Neuronal stem cell (in vitro differentiated cells): ENCODE measurements at regions not wholly inside any gene's neighbourhood (a gene's known extent, or its start where the extent isn't known, plus 50 kb on each side); places are given as distances from the start of the nearest gene placed in this dataset.

Experiments
- DNase-seq: peaks from one replicate; pipeline ENCODE4 v3.0.0-alpha.2; 2013; ENCODE audit warnings: low spot score
- H2AFZ ChIP-seq: one replicate; pipeline ENCODE4 v1.6.1; 2013; ENCODE audit warnings: mild to moderate bottlenecking, low read length, inconsistent platforms
- H2AK5ac ChIP-seq: 2 replicates; pipeline ENCODE4 v1.6.1; 2013; ENCODE audit warnings: low read depth, mild to moderate bottlenecking, inconsistent platforms, low read length, moderate library complexity, mixed read lengths
- H2BK120ac ChIP-seq: 2 replicates; pipeline ENCODE4 v1.6.1; 2013; ENCODE audit warnings: low read depth, mild to moderate bottlenecking, inconsistent platforms, low read length, moderate library complexity, mixed read lengths
- H2BK12ac ChIP-seq: one replicate; pipeline ENCODE4 v1.6.1; 2013; ENCODE audit warnings: low read length, inconsistent platforms
- H2BK15ac ChIP-seq: 2 replicates; pipeline ENCODE4 v1.6.1; 2013; ENCODE audit warnings: mild to moderate bottlenecking, low read length, inconsistent platforms, mixed read lengths
- H2BK5ac ChIP-seq: one replicate; pipeline ENCODE4 v1.6.1; 2013; ENCODE audit warnings: inconsistent platforms, mild to moderate bottlenecking, low read length, moderate library complexity
- H3K14ac ChIP-seq: one replicate; pipeline ENCODE4 v1.6.1; 2013; ENCODE audit warnings: low read length, inconsistent platforms
- H3K18ac ChIP-seq: 2 replicates; pipeline ENCODE4 v1.6.1; 2013; ENCODE audit warnings: low read length, inconsistent platforms
- H3K23ac ChIP-seq: 2 replicates; pipeline ENCODE4 v1.6.1; 2013; ENCODE audit warnings: low read depth, mild to moderate bottlenecking, mixed read lengths, low read length, inconsistent platforms; ENCODE audit not compliant: poor library complexity
- H3K27ac ChIP-seq: replicated peaks from 3 replicates; pipeline ENCODE4 v1.5.1; 2013; ENCODE audit warnings: low read length, inconsistent platforms
- H3K27me3 ChIP-seq, 3 experiments: 2 replicates each; pipeline ENCODE4 v1.6.1; 2013; ENCODE audit warnings: low read length in 3 of 3, mild to moderate bottlenecking in 2 of 3, inconsistent platforms in 1 of 3, low read depth in 1 of 3, mixed read lengths in 1 of 3, moderate library complexity in 1 of 3; ENCODE audit not compliant: control insufficient read depth in 3 of 3, insufficient read depth in 3 of 3
- H3K36me3 ChIP-seq, 2 donors: replicated peaks in 1 of 2; 2 replicates each; pipeline ENCODE4 v1.6.1; 2013; ENCODE audit warnings: low read length in 2 of 2; ENCODE audit not compliant: control insufficient read depth in 2 of 2, insufficient read depth in 2 of 2
- H3K4ac ChIP-seq: 2 replicates; pipeline ENCODE4 v1.6.1; 2013; ENCODE audit warnings: inconsistent platforms, mild to moderate bottlenecking, low read length, moderate library complexity
- H3K4me1 ChIP-seq, 2 donors: 1 replicate in 1 of 2; 2 replicates in 1 of 2; pipeline ENCODE4 v1.6.1; 2013; ENCODE audit warnings: low read length in 2 of 2, low read depth in 1 of 2; ENCODE audit not compliant: control insufficient read depth in 2 of 2, insufficient read depth in 1 of 2
- H3K4me2 ChIP-seq: one replicate; pipeline ENCODE4 v1.6.1; 2013; ENCODE audit warnings: mild to moderate bottlenecking, low read length, inconsistent platforms; ENCODE audit not compliant: insufficient read depth, poor library complexity, severe bottlenecking
- H3K4me3 ChIP-seq, 2 donors: 2 replicates each; pipeline ENCODE4 v1.5.1; 2013; ENCODE audit warnings: low read length in 2 of 2, mild to moderate bottlenecking in 2 of 2, inconsistent platforms in 1 of 2, moderate library complexity in 1 of 2
- H3K79me1 ChIP-seq: one replicate; pipeline ENCODE4 v1.6.1; 2013; ENCODE audit warnings: low read depth, mild to moderate bottlenecking, inconsistent platforms, low read length, moderate library complexity
- H3K9ac ChIP-seq: one replicate; pipeline ENCODE4 v1.6.1; 2013; ENCODE audit warnings: mild to moderate bottlenecking, low read depth, low read length, inconsistent platforms; ENCODE audit not compliant: poor library complexity
- H3K9me3 ChIP-seq, 2 donors: replicated peaks in 1 of 2; 2 replicates each; pipeline versions ENCODE3 to v1.6.1; 2013; ENCODE audit warnings: low read length in 2 of 2, mild to moderate bottlenecking in 2 of 2, inconsistent platforms in 1 of 2, low read depth in 1 of 2, mixed read lengths in 1 of 2, moderate library complexity in 1 of 2; ENCODE audit not compliant: control insufficient read depth in 2 of 2, insufficient read depth in 1 of 2
- H4K8ac ChIP-seq: one replicate; pipeline ENCODE4 v1.6.1; 2013; ENCODE audit warnings: low read depth, mild to moderate bottlenecking, inconsistent platforms, low read length, moderate library complexity
- H4K91ac ChIP-seq: one replicate; pipeline ENCODE4 v1.6.1; 2013; ENCODE audit warnings: low read length, low read depth, mild to moderate bottlenecking, inconsistent platforms; ENCODE audit not compliant: poor library complexity
- WGBS, 2 donors: extraction: QIAGEN DNeasy Blood & Tissue Kit; methylation state at CpG; one replicate each; pipeline ENCODE4 v1.1.7; 2013; ENCODE audit warnings: missing lambda C conversion rate in 2 of 2, mixed read lengths in 1 of 2; ENCODE audit not compliant: insufficient read length in 2 of 2, insufficient replicate concordance in 1 of 2; ENCODE audit errors: extremely low coverage in 2 of 2; 5-methylcytosine and 5-hydroxymethylcytosine counted together

DNA sequence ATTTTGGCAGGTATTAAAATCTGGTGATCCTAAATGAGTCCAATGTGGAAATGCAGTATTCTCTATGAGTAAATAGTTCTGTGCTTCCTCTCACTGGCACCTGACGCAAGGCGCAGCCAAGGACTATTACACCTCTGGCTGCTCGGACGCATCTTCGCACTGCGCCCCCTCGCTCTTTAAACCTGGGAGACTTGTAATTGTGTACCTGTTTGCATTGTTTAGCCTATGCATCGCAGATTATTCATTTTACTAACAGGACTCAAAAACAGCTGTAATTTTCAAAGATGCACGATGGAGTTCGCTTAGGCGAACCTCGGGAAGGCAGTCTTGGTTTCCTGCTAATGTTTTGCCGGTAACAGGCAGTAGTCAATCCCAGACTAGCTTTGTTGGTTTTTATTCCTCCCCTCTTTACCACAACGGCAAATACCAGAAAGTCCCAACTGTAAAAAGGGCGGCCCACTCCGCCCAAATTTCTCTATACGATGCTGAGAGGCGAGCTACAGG, 113.2 kb downstream of the KCNRG start:
- Histone ChIP-seq H3K27me3 (peaks cover 26 to 80% (median 67%) of the 10 kb centered on the region in 3 experiments), H3K4me2 (no peak overlapping the region), H3K4me1 (peaks cover 19 to 25% of the 10 kb centered on the region in 2 donors), H3K27ac (no peak overlapping the region), H3K18ac (no peak overlapping the region), H4K91ac (no peak overlapping the region), H3K23ac (no peak overlapping the region), H3K4ac (no peak overlapping the region), H2BK15ac (no peak overlapping the region), H3K36me3 (no peaks in the 10 kb centered on the region), H2BK120ac (no peak overlapping the region), H3K4me3 (peak overlapping the region in 1 of 2 donors; percentile 24), H2AK5ac (no peak overlapping the region), H3K9me3 (peaks cover 0 to 15% of the 10 kb centered on the region in 2 donors), H2BK5ac (no peak overlapping the region), H3K9ac (no peak overlapping the region), H3K14ac (no peak overlapping the region), H2BK12ac (no peak overlapping the region), H2AFZ (peak overlapping the region; percentile 92), H4K8ac (no peak overlapping the region), H3K79me1 (no peaks in the 10 kb centered on the region)
- WGBS, 2 donors: no CpG with 5 or more reads among the region's 18 CpGs
- DNase-seq: peak; percentile 31

DNA sequence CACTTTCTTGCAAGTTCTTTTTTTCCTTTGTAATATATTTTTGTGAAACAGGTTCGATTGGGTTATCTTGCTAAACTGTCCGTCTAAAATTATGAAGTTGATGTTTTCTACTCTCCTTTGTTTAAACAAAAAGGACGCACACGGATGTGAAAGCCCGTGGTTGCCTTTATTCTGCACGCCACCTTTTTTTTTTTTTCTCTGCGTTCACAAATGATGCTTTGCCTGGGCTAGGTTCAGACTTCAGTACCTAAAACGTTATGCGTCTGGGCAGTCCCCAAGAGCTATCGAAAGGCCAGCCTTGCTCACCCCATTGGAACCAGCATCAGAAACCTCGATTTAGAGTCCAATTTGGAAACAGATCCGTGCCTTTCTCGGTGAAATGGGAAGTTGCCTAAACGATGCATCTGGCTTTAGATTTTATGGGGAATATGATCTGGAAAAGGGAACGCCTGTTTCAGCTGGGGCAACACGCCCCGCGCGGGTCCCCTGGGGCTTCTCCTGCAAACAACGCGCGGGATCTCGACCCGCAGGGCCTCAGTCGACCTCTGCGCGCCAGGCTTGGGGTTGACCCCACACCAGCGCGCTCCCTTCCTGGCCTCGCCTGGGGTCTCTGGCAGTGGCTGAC, 113.9 kb downstream of the KCNRG start:
- H2AFZ ChIP-seq: peak overlapping the region; percentile 95
- H2BK12ac ChIP-seq: no peak overlapping the region
- H3K27me3 ChIP-seq: peaks cover 29 to 83% (median 74%) of the 10 kb centered on the region in 3 experiments
- H3K18ac ChIP-seq: peak overlapping the region; percentile 84
- H3K9me3 ChIP-seq: peaks cover 0 to 23% of the 10 kb centered on the region in 2 donors
- no peak overlapping the region for H2AK5ac ChIP-seq
- no CpG with 5 or more reads among the region's 30 CpGs for WGBS, 2 donors
- DNase-seq: peak; percentile 33
- no peak overlapping the region for H3K4ac ChIP-seq
- no peak overlapping the region for H3K14ac ChIP-seq
- no peak overlapping the region for H3K27ac ChIP-seq
- no peaks in the 10 kb centered on the region for H3K79me1 ChIP-seq
- no peak overlapping the region for H3K9ac ChIP-seq
- H2BK5ac ChIP-seq: no peak overlapping the region
- H4K91ac ChIP-seq: no peak overlapping the region
- H2BK15ac ChIP-seq: no peak overlapping the region
- H4K8ac ChIP-seq: no peak overlapping the region
- H3K4me1 ChIP-seq: peaks cover 18 to 24% of the 10 kb centered on the region in 2 donors
- H3K4me3 ChIP-seq: peak overlapping the region; percentile 27 to 50
- no peaks in the 10 kb centered on the region for H3K36me3 ChIP-seq
- peak overlapping the region; percentile 73 for H3K4me2 ChIP-seq
- no peak overlapping the region for H3K23ac ChIP-seq
- H2BK120ac ChIP-seq: no peak overlapping the region

DNA sequence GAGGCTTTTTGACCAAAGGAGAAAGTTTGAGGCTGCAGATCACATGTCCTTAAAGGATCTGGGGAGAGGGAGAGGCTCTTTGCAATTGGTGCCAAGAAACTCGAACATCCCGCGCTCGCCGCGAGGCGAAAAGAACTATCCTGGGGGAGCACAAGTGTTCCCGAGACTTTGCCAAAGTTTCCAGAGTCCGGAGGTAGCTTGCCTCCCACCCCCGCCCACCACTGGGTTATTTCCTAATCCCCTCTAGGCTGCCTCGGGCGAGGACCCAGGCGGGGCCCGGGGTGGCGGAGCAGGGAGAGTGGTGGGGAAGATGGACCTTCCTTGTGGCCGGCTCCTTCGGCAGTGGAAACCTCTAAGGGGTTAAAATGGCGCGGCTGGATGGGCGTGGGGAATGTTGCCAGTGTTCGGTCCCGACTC, 114.5 kb downstream of the KCNRG start:
- Histone ChIP-seq H3K27ac (no peak overlapping the region), H3K14ac (no peak overlapping the region), H3K4me2 (peak overlapping the region; percentile 73), H3K79me1 (no peaks in the 10 kb centered on the region), H3K4ac (no peak overlapping the region), H3K4me3 (peak overlapping the region; percentile 27 to 50), H4K8ac (no peak overlapping the region), H3K36me3 (no peaks in the 10 kb centered on the region), H2BK5ac (no peak overlapping the region), H3K4me1 (peaks cover 18 to 24% of the 10 kb centered on the region in 2 donors), H3K9ac (no peak overlapping the region), H3K27me3 (peaks cover 29 to 87% (median 77%) of the 10 kb centered on the region in 3 experiments), H2AFZ (peak overlapping the region; percentile 95), H4K91ac (no peak overlapping the region), H2BK15ac (no peak overlapping the region), H2AK5ac (no peak overlapping the region), H2BK120ac (no peak overlapping the region), H3K18ac (peak overlapping the region; percentile 84), H3K9me3 (peaks cover 0 to 28% of the 10 kb centered on the region in 2 donors), H2BK12ac (no peak overlapping the region), H3K23ac (no peak overlapping the region)
- DNase-seq: peak; percentile 57
- no CpG with 5 or more reads among the region's 22 CpGs for WGBS, 2 donors

DNA sequence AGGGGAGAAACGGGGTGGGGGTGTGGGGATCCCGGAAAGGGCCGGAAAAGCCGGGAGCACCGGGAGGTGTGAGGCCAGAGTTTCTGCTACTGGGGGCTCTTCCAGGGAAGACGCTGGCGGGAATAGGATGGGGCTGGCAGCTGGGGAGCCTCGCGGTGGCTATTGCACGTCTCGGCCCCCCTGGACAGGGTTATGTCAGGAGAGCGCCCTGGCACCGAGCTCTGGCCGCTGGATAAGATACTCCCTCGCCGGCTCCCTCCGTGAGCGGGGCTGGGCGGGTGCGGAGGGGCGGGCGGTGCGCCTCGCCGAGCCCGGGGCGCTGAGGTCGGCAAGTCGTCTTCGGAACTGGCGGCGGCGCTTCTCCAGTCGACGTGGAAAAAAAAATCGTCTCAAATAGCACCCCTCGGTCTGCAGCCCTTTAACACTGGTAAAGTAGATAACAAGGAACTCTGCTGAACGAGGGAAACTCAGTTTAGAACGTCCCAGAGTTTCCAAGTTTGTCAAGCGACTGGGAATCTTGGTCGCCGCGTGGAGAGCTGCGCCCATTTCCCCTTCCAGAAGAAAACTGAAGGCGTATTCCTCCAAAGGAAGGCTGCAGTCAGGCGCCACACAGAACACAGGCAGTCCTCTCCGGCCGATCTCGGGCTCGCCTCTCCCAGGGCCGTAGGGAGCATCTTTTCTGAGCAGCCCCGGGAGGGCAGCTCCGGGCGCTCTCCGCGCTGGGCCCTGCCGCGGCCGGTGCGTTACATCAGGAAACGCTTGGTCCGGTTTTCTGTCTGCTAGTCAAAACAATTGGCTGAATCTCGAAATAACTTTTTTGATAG, 115.1 kb downstream of the KCNRG start:
- Histone ChIP-seq H3K9me3 (peaks cover 0 to 32% of the 10 kb centered on the region in 2 donors), H2BK5ac (no peak overlapping the region), H3K23ac (no peak overlapping the region), H2BK120ac (no peak overlapping the region), H2BK12ac (no peak overlapping the region), H3K27me3 (peaks cover 29 to 90% (median 77%) of the 10 kb centered on the region in 3 experiments), H3K4me1 (peaks cover 18 to 24% of the 10 kb centered on the region in 2 donors), H3K18ac (peak overlapping the region; percentile 78), H3K36me3 (no peaks in the 10 kb centered on the region), H2AFZ (peak overlapping the region; percentile 95), H3K27ac (no peak overlapping the region), H4K91ac (no peak overlapping the region), H2BK15ac (no peak overlapping the region), H3K9ac (no peak overlapping the region), H3K4me3 (peak overlapping the region; percentile 16 to 50), H2AK5ac (no peak overlapping the region), H3K14ac (no peak overlapping the region), H3K79me1 (no peaks in the 10 kb centered on the region), H3K4ac (no peak overlapping the region), H3K4me2 (peak overlapping the region; percentile 73), H4K8ac (no peak overlapping the region)
- whole genome bisulfite sequencing, 2 donors: no CpG with 5 or more reads among the region's 63 CpGs
- DNase-seq: peak; percentile 43
